ENCODE measurements at regions not wholly inside any gene's neighbourhood (a gene's known extent, or its start where the extent isn't known, plus 50 kb on each side); places are given as distances from the start of the nearest gene placed in this dataset.
"Not testable (repeated sequence)": the region's sequence is repeated elsewhere in the genome, so short reads cannot be mapped to it uniquely, and the experiment has no call there.

- Histone ChIP-seq H3K27me3 (ENCODE audit: control insufficient read depth in 2 of 2, insufficient read depth in 1 of 2, low read length in 1 of 2) (no peaks in the 10 kb centered on the region), H3K4me3 (ENCODE audit: low read length in 2 of 2) (no peak overlapping the region), H3K36me3 (ENCODE audit: control insufficient read depth in 2 of 2, insufficient read depth in 2 of 2, low read length in 1 of 2) (no peaks in the 10 kb centered on the region), H3K9me3 (ENCODE audit: control insufficient read depth in 2 of 2, insufficient read depth in 1 of 2, low read length in 1 of 2) (no peaks in the 10 kb centered on the region), H3K27ac (ENCODE audit: low read depth in 1 of 2, low read length in 1 of 2) (no peak overlapping the region), H3K4me1 (ENCODE audit: control insufficient read depth in 2 of 2, insufficient read depth in 2 of 2, low read length in 2 of 2) (no peaks in the 10 kb centered on the region)
- no peak for DNase-seq (ENCODE audit: low read depth in 6 of 9, low spot score in 9 of 9)
- WGBS, result 82% methylated on average over 2 of the region's 2 CpGs
These were observed 341.0 kb downstream of the PRR16 start for GRCh38 chr5:120805131-120805530.

DNA sequence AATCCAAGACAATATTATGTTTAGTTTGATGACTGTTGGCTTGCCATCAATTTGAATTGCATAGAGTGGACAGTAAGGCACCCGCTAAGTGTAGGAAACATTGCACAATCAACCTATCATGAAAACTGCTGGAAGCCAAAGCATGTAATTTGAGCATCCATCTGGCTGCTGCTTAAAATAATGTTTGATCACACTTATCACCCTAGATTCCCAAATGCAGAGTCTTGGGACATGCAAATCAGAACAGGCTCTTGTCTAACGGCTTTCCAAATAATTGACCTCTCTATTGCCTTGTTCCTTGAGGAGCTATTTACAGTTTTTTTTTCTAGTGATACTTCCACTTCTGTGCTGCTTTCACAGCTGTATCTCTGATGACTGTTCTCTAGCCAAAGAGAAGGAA lies 342.1 kb downstream of the PRR16 start:
- WGBS, result 89% methylated on average over 2 of the region's 2 CpGs
- DNase-seq (ENCODE audit: low read depth in 6 of 9, low spot score in 9 of 9), result no peak
- H3K9me3 ChIP-seq (ENCODE audit: control insufficient read depth in 2 of 2, insufficient read depth in 1 of 2, low read length in 1 of 2), result no peaks in the 10 kb centered on the region

GRCh38 chr5:120808135-120808534 lies 344.0 kb downstream of the PRR16 start:
- H3K27ac ChIP-seq (ENCODE audit: low read depth in 1 of 2, low read length in 1 of 2), result no peak overlapping the region

More for the DNA sequence above, 342.1 kb downstream of the PRR16 start:
- Histone ChIP-seq H3K4me1 (ENCODE audit: control insufficient read depth in 2 of 2, insufficient read depth in 2 of 2, low read length in 2 of 2) (no peaks in the 10 kb centered on the region), H3K27me3 (ENCODE audit: control insufficient read depth in 2 of 2, insufficient read depth in 1 of 2, low read length in 1 of 2) (no peaks in the 10 kb centered on the region), H3K4me3 (ENCODE audit: low read length in 2 of 2) (no peak overlapping the region), H3K36me3 (ENCODE audit: control insufficient read depth in 2 of 2, insufficient read depth in 2 of 2, low read length in 1 of 2) (no peaks in the 10 kb centered on the region), H3K27ac (ENCODE audit: low read depth in 1 of 2, low read length in 1 of 2) (no peak overlapping the region)

GRCh38 chr5:120808606-120809005 lies 344.5 kb downstream of the PRR16 start:
- Histone ChIP-seq H3K4me3 (ENCODE audit: low read length in 2 of 2) (no peak overlapping the region), H3K4me1 (ENCODE audit: control insufficient read depth in 2 of 2, insufficient read depth in 2 of 2, low read length in 2 of 2) (no peaks in the 10 kb centered on the region), H3K27ac (ENCODE audit: low read depth in 1 of 2, low read length in 1 of 2) (no peak overlapping the region), H3K27me3 (ENCODE audit: control insufficient read depth in 2 of 2, insufficient read depth in 1 of 2, low read length in 1 of 2) (no peaks in the 10 kb centered on the region), H3K9me3 (ENCODE audit: control insufficient read depth in 2 of 2, insufficient read depth in 1 of 2, low read length in 1 of 2) (no peaks in the 10 kb centered on the region), H3K36me3 (ENCODE audit: control insufficient read depth in 2 of 2, insufficient read depth in 2 of 2, low read length in 1 of 2) (no peaks in the 10 kb centered on the region)
- no peak for DNase-seq (ENCODE audit: low read depth in 6 of 9, low spot score in 9 of 9)

More at GRCh38 chr5:120808135-120808534, 344.0 kb downstream of the PRR16 start:
- Histone ChIP-seq H3K9me3 (ENCODE audit: control insufficient read depth in 2 of 2, insufficient read depth in 1 of 2, low read length in 1 of 2) (no peaks in the 10 kb centered on the region), H3K4me3 (ENCODE audit: low read length in 2 of 2) (no peak overlapping the region), H3K36me3 (ENCODE audit: control insufficient read depth in 2 of 2, insufficient read depth in 2 of 2, low read length in 1 of 2) (no peaks in the 10 kb centered on the region), H3K4me1 (ENCODE audit: control insufficient read depth in 2 of 2, insufficient read depth in 2 of 2, low read length in 2 of 2) (no peaks in the 10 kb centered on the region), H3K27me3 (ENCODE audit: control insufficient read depth in 2 of 2, insufficient read depth in 1 of 2, low read length in 1 of 2) (no peaks in the 10 kb centered on the region)
- no peak for DNase-seq (ENCODE audit: low read depth in 6 of 9, low spot score in 9 of 9)

- no peak overlapping the region for H3K27ac ChIP-seq (ENCODE audit: low read depth in 1 of 2, low read length in 1 of 2)
- no peaks in the 10 kb centered on the region for H3K9me3 ChIP-seq (ENCODE audit: control insufficient read depth in 2 of 2, insufficient read depth in 1 of 2, low read length in 1 of 2)
- no peak overlapping the region for H3K4me3 ChIP-seq (ENCODE audit: low read length in 2 of 2)
- no peak for DNase-seq (ENCODE audit: low read depth in 6 of 9, low spot score in 9 of 9)
- H3K27me3 ChIP-seq (ENCODE audit: control insufficient read depth in 2 of 2, insufficient read depth in 1 of 2, low read length in 1 of 2), result no peaks in the 10 kb centered on the region
- WGBS, result 93% methylated on average over 2 of the region's 2 CpGs
- no peaks in the 10 kb centered on the region for H3K36me3 ChIP-seq (ENCODE audit: control insufficient read depth in 2 of 2, insufficient read depth in 2 of 2, low read length in 1 of 2)
- no peaks in the 10 kb centered on the region for H3K4me1 ChIP-seq (ENCODE audit: control insufficient read depth in 2 of 2, insufficient read depth in 2 of 2, low read length in 2 of 2)
These were observed 349.5 kb downstream of the PRR16 start for GRCh38 chr5:120813551-120813950.

DNA sequence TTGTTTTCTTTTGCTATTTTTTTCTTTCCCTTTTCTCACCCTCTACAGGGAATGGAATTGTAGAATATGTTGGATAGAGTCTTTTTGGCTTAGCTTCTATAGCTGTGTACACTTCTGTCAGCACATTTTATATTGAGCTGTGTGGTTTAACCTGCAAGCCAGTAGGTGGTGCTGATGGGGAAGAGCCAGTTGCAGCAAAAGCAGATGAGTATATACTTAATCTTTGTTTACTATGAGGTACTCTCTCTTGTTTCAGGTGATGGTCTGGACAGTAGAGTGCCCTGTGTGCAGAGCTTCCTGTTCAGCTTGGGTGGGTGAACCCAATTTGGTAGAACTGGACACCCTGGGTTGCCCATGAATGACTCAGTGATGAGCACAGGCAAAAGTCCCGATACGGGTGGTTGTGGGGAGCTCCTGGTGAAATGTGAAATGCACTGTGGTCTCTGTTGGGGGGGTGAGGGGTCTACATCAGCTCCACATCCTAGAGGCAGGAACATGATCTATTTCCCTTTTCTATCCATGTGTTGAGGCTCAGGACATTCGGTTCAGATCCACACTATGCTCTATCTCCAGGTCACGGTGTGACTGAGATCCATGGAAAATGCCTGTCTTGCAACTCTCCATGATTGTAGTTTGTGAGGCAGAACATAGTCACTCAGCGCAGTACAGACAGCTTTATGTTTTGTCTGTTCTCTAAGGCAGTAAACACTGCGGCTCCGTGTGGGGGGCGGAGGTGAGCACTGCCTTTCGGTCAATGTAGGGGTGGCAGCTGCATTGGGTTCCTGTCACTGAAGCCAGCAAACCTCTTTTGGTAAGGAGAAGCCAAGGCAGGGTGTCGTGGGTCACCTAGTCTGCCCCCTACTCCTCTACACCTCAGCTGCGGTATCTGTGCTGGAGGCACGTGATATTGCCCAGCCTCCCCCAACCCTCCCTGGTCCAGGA lies 353.2 kb downstream of the PRR16 start:
- Histone ChIP-seq H3K4me3 (ENCODE audit: low read length in 2 of 2) (no peak overlapping the region), H3K36me3 (ENCODE audit: control insufficient read depth in 2 of 2, insufficient read depth in 2 of 2, low read length in 1 of 2) (no peaks in the 10 kb centered on the region), H3K27me3 (ENCODE audit: control insufficient read depth in 2 of 2, insufficient read depth in 1 of 2, low read length in 1 of 2) (no peaks in the 10 kb centered on the region), H3K4me1 (ENCODE audit: control insufficient read depth in 2 of 2, insufficient read depth in 2 of 2, low read length in 2 of 2) (no peaks in the 10 kb centered on the region), H3K27ac (ENCODE audit: low read depth in 1 of 2, low read length in 1 of 2) (no peak overlapping the region), H3K9me3 (ENCODE audit: control insufficient read depth in 2 of 2, insufficient read depth in 1 of 2, low read length in 1 of 2) (no peaks in the 10 kb centered on the region)
- 88% methylated on average over 12 of the region's 12 CpGs for WGBS
- no peak for DNase-seq (ENCODE audit: low read depth in 6 of 9, low spot score in 9 of 9)

- DNase-seq (ENCODE audit: low read depth in 6 of 9, low spot score in 9 of 9), result no peak
- no peak overlapping the region for H3K27ac ChIP-seq (ENCODE audit: low read depth in 1 of 2, low read length in 1 of 2)
- H3K9me3 ChIP-seq (ENCODE audit: control insufficient read depth in 2 of 2, insufficient read depth in 1 of 2, low read length in 1 of 2), result no peaks in the 10 kb centered on the region
- no peaks in the 10 kb centered on the region for H3K4me1 ChIP-seq (ENCODE audit: control insufficient read depth in 2 of 2, insufficient read depth in 2 of 2, low read length in 2 of 2)
- WGBS, result 91% methylated on average over 6 of the region's 6 CpGs
- no peak overlapping the region for H3K4me3 ChIP-seq (ENCODE audit: low read length in 2 of 2)
- no peaks in the 10 kb centered on the region for H3K36me3 ChIP-seq (ENCODE audit: control insufficient read depth in 2 of 2, insufficient read depth in 2 of 2, low read length in 1 of 2)
- H3K27me3 ChIP-seq (ENCODE audit: control insufficient read depth in 2 of 2, insufficient read depth in 1 of 2, low read length in 1 of 2), result no peaks in the 10 kb centered on the region
These were observed 354.0 kb downstream of the PRR16 start for GRCh38 chr5:120818128-120818527.

DNA sequence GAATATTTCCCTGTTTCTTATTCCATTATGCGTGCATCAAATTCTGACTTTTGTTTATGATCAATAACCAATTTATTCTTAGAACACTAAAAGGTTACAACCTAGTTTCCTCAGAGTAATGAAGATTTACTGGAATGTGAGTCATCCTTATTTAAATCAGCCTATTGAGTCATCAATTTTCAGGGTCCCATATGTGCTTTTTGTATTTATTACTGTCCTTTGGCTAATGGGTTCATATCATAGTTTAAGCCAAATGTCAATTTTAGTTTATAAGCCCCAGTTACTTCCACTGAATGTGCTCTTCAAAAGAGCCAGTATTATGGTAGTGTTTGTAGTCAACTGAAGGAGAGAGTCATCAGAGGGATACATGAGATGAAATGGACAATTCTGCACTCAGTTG lies 359.2 kb downstream of the PRR16 start:
- WGBS, result 96% methylated on average over 1 of the region's 1 CpG
- H3K4me3 ChIP-seq (ENCODE audit: low read length in 2 of 2), result no peak overlapping the region
- no peaks in the 10 kb centered on the region for H3K4me1 ChIP-seq (ENCODE audit: control insufficient read depth in 2 of 2, insufficient read depth in 2 of 2, low read length in 2 of 2)
- no peaks in the 10 kb centered on the region for H3K9me3 ChIP-seq (ENCODE audit: control insufficient read depth in 2 of 2, insufficient read depth in 1 of 2, low read length in 1 of 2)
- no peak overlapping the region for H3K27ac ChIP-seq (ENCODE audit: low read depth in 1 of 2, low read length in 1 of 2)
- H3K27me3 ChIP-seq (ENCODE audit: control insufficient read depth in 2 of 2, insufficient read depth in 1 of 2, low read length in 1 of 2), result no peaks in the 10 kb centered on the region
- DNase-seq (ENCODE audit: low read depth in 6 of 9, low spot score in 9 of 9), result no peak
- no peaks in the 10 kb centered on the region for H3K36me3 ChIP-seq (ENCODE audit: control insufficient read depth in 2 of 2, insufficient read depth in 2 of 2, low read length in 1 of 2)

GRCh38 chr5:120831646-120832045 lies 367.5 kb downstream of the PRR16 start:
- not testable (repeated sequence) for H3K9me3 ChIP-seq (ENCODE audit: control insufficient read depth in 2 of 2, insufficient read depth in 1 of 2, low read length in 1 of 2); H3K4me3 ChIP-seq (ENCODE audit: low read length in 2 of 2); H3K27ac ChIP-seq (ENCODE audit: low read depth in 1 of 2, low read length in 1 of 2); H3K4me1 ChIP-seq (ENCODE audit: control insufficient read depth in 2 of 2, insufficient read depth in 2 of 2, low read length in 2 of 2); DNase-seq (ENCODE audit: low read depth in 6 of 9, low spot score in 9 of 9); H3K36me3 ChIP-seq (ENCODE audit: control insufficient read depth in 2 of 2, insufficient read depth in 2 of 2, low read length in 1 of 2); H3K27me3 ChIP-seq (ENCODE audit: control insufficient read depth in 2 of 2, insufficient read depth in 1 of 2, low read length in 1 of 2)
- WGBS, result 91% methylated on average over 13 of the region's 13 CpGs

Data from thymus (tissue), 11 donors.